ENCODE measurements at regions not wholly inside any gene's neighbourhood (a gene's known extent, or its start where the extent isn't known, plus 50 kb on each side); places are given as distances from the start of the nearest gene placed in this dataset.

DNA sequence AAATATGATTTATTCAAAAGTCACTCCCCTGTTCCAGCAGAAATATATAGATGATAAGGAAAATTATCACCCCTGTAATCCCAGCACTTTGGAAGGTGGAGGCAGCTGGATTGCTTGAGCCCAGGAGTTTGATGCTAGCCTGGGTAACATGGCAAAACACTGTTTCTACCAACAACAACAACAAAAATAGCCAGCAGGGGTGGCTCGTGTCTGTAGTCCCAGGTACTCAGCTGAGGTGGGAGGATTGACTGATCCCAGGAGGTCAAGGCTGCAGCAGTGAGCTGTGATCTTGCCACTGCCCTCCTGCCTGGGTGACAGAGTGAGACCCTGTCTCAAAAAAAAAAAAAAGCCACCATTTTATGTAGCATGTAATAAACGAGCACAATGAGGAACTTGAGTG, 1546.5 kb downstream of the NCAM2 start:
- Mint-ChIP-seq H3K27ac (no peak overlapping the region), H3K4me1 (no peaks in the 10 kb centered on the region), H3K27me3 (ENCODE audit: low read depth in 2 of 2) (no peaks in the 10 kb centered on the region), H3K4me3 (no peak overlapping the region), H3K9me3 (peaks cover 11 to 27% of the 10 kb centered on the region in 2 donors), H3K36me3 (peaks cover 9% of the 10 kb centered on the region)
- DNase-seq: no peak
- Histone ChIP-seq H3K36me3 (ENCODE audit: control insufficient read depth, insufficient read depth, low read length) (no peaks in the 10 kb centered on the region), H3K4me3 (ENCODE audit: low read length) (no peak overlapping the region), H3K27me3 (ENCODE audit: control insufficient read depth, insufficient read depth, low read length) (no peaks in the 10 kb centered on the region), H3K9me3 (ENCODE audit: control insufficient read depth, insufficient read depth, low read length) (peaks cover 3% of the 10 kb centered on the region), H3K4me1 (ENCODE audit: control insufficient read depth, insufficient read depth, low read length) (no peaks in the 10 kb centered on the region), H3K27ac (ENCODE audit: low read length) (no peak overlapping the region)
- ATAC-seq: no peak
- TF ChIP-seq CTCF (IDR thresholded peaks at IDR 0.05): no peak
- WGBS (ENCODE audit: insufficient coverage): 70% methylated on average over 1 of the region's 2 CpGs
- intact Hi-C loops (cut with micrococcal nuclease): no loop called here

- Histone ChIP-seq H3K27me3 (ENCODE audit: control insufficient read depth, insufficient read depth, low read length) (no peaks in the 10 kb centered on the region), H3K4me3 (ENCODE audit: low read length) (no peak overlapping the region), H3K9me3 (ENCODE audit: control insufficient read depth, insufficient read depth, low read length) (no peaks in the 10 kb centered on the region), H3K36me3 (ENCODE audit: control insufficient read depth, insufficient read depth, low read length) (no peaks in the 10 kb centered on the region), H3K27ac (ENCODE audit: low read length) (no peak overlapping the region), H3K4me1 (ENCODE audit: control insufficient read depth, insufficient read depth, low read length) (no peaks in the 10 kb centered on the region)
- Mint-ChIP-seq H3K4me1 (no peaks in the 10 kb centered on the region), H3K36me3 (no peaks in the 10 kb centered on the region), H3K9me3 (peaks cover 2 to 4% of the 10 kb centered on the region in 2 donors), H3K4me3 (no peak overlapping the region), H3K27ac (no peak overlapping the region), H3K27me3 (ENCODE audit: low read depth in 2 of 2) (no peaks in the 10 kb centered on the region)
- intact Hi-C loops (cut with micrococcal nuclease): no loop called here
- ATAC-seq (no peak), DNase-seq (no peak)
- TF ChIP-seq CTCF (IDR thresholded peaks at IDR 0.05): no peak
These were observed 1554.2 kb downstream of the NCAM2 start for GRCh38 chr21:22552390-22552789.

DNA sequence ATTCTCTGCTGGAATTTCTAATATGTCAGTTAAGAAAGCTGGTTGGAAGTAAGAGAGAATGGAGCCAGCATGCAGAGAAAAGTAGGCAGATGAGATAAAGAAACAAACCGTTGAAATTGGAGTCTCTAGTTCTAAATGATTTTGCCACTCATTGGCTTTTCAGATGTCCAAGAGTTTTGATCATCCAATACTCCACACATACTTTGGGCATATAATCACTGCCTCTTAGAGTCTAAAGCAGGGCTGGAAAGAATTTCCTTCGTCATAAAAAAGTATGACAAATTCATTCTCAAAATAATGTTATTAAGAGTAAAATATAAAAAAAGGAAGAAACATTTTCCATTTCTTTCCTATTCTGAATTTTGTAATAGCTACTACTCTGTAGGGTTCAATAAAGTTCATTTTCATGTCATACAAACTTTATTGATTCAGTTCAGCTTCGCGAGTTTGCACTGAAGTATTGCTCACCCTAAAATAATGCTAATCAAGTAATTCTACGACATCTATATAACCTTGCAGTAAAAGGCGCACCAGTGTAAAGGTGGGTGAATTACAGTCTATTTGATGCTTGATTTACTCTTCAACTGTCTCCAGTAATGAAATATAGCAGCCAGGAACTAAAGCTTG, 1556.6 kb downstream of the NCAM2 start:
- H3K4me1 ChIP-seq (ENCODE audit: control insufficient read depth, insufficient read depth, low read length): no peaks in the 10 kb centered on the region
- Mint-ChIP-seq H3K4me1 (no peaks in the 10 kb centered on the region), H3K9me3 (peaks cover 5 to 6% of the 10 kb centered on the region in 2 donors), H3K27me3 (ENCODE audit: low read depth in 2 of 2) (no peaks in the 10 kb centered on the region), H3K27ac (no peak overlapping the region), H3K4me3 (no peak overlapping the region), H3K36me3 (no peaks in the 10 kb centered on the region)
- H3K27me3 ChIP-seq (ENCODE audit: control insufficient read depth, insufficient read depth, low read length): no peaks in the 10 kb centered on the region
- intact Hi-C loops (cut with micrococcal nuclease): no loop called here
- WGBS (ENCODE audit: insufficient coverage): 100% methylated on average over 2 of the region's 6 CpGs
- H3K27ac ChIP-seq (ENCODE audit: low read length): no peak overlapping the region
- DNase-seq: no peak
- no peaks in the 10 kb centered on the region for H3K9me3 ChIP-seq (ENCODE audit: control insufficient read depth, insufficient read depth, low read length)
- no peak for TF ChIP-seq CTCF (IDR thresholded peaks at IDR 0.05)
- no peaks in the 10 kb centered on the region for H3K36me3 ChIP-seq (ENCODE audit: control insufficient read depth, insufficient read depth, low read length)
- no peak for ATAC-seq
- no peak overlapping the region for H3K4me3 ChIP-seq (ENCODE audit: low read length)

DNA sequence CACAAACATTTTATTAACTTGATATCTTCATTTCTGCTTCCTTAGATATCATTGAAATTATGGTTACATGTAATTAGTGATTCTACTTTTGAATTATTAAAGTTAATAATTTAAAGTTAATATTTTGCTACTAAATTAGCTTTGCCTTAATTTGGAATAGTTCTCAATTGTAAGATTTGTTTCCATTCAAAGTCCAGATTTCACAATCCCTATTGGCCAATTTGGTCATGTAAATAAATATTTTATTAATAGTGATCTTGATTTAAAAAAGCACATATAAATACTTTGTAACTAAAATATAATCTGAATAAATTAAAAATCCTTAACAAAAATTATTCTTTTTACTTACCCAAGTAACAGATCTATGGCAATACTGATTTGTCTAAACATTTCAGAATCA, 1558.6 kb downstream of the NCAM2 start:
- Histone ChIP-seq H3K4me1 (ENCODE audit: control insufficient read depth, insufficient read depth, low read length) (no peaks in the 10 kb centered on the region), H3K27ac (ENCODE audit: low read length) (no peak overlapping the region), H3K9me3 (ENCODE audit: control insufficient read depth, insufficient read depth, low read length) (peaks cover 8% of the 10 kb centered on the region), H3K36me3 (ENCODE audit: control insufficient read depth, insufficient read depth, low read length) (no peaks in the 10 kb centered on the region), H3K27me3 (ENCODE audit: control insufficient read depth, insufficient read depth, low read length) (no peaks in the 10 kb centered on the region), H3K4me3 (ENCODE audit: low read length) (no peak overlapping the region)
- Mint-ChIP-seq H3K4me1 (no peaks in the 10 kb centered on the region), H3K9me3 (peaks cover 11 to 15% of the 10 kb centered on the region in 2 donors), H3K36me3 (no peaks in the 10 kb centered on the region), H3K27ac (no peak overlapping the region), H3K4me3 (no peak overlapping the region), H3K27me3 (ENCODE audit: low read depth in 2 of 2) (no peaks in the 10 kb centered on the region)
- intact Hi-C loops (cut with micrococcal nuclease): no loop called here
- no peak for TF ChIP-seq CTCF (IDR thresholded peaks at IDR 0.05)
- ATAC-seq: no peak
- DNase-seq: no peak

All from natural killer cell (primary cell).